Jurkat, Clone E6-1 (cell line): ENCODE measurements at regions not wholly inside any gene's neighbourhood (a gene's known extent, or its start where the extent isn't known, plus 50 kb on each side); places are given as distances from the start of the nearest gene placed in this dataset.

Source experiments
- DNase-seq: peaks from one replicate; pipeline ENCODE4 v3.0.0-alpha.2; 2011; ENCODE audit warnings: low read depth, low spot score
- H3K4me3 ChIP-seq: 2 replicates; pipeline ENCODE4 v1.5.1; 2011; ENCODE audit warnings: mild to moderate bottlenecking, low read length, control low read depth, moderate library complexity

- H3K4me3 ChIP-seq: no peak overlapping the region
- no peak for DNase-seq
Measured at GRCh38 chr7:91323626-91324158, 59.5 kb downstream of the FZD1 start.

GRCh38 chr7:91324663-91325062, 60.4 kb downstream of the FZD1 start:
- no peak for DNase-seq

GRCh38 chr7:91325726-91326125, 61.5 kb downstream of the FZD1 start:
- DNase-seq: no peak
- no peak overlapping the region for H3K4me3 ChIP-seq

More at GRCh38 chr7:91324663-91325062, 60.4 kb downstream of the FZD1 start:
- H3K4me3 ChIP-seq: no peak overlapping the region

- no peak for DNase-seq
- no peak overlapping the region for H3K4me3 ChIP-seq
Measured at GRCh38 chr7:91326516-91327199, 62.4 kb downstream of the FZD1 start.

GRCh38 chr7:91327346-91327745, 63.1 kb downstream of the FZD1 start:
- no peak for DNase-seq
- H3K4me3 ChIP-seq: no peak overlapping the region

- no peak overlapping the region for H3K4me3 ChIP-seq
- no peak for DNase-seq
Measured at GRCh38 chr7:91329571-91329970, 65.3 kb downstream of the FZD1 start.

GRCh38 chr7:91330191-91330808, 66.1 kb downstream of the FZD1 start:
- no peak for DNase-seq
- H3K4me3 ChIP-seq: no peak overlapping the region

GRCh38 chr7:91330866-91331265, 66.6 kb downstream of the FZD1 start:
- no peak overlapping the region for H3K4me3 ChIP-seq
- no peak for DNase-seq

- H3K4me3 ChIP-seq: no peak overlapping the region
- no peak for DNase-seq
Measured at GRCh38 chr7:91336106-91336505, 71.9 kb downstream of the FZD1 start.

GRCh38 chr7:91338226-91339020, 74.2 kb downstream of the FZD1 start:
- H3K4me3 ChIP-seq: no peak overlapping the region
- no peak for DNase-seq

- no peak overlapping the region for H3K4me3 ChIP-seq
- no peak for DNase-seq
Measured at GRCh38 chr7:91342346-91342745, 78.1 kb downstream of the FZD1 start.

- H3K4me3 ChIP-seq: no peak overlapping the region
- DNase-seq: no peak
Measured at GRCh38 chr7:91343420-91343960, 79.3 kb downstream of the FZD1 start.

GRCh38 chr7:91343996-91344629, 79.9 kb downstream of the FZD1 start:
- H3K4me3 ChIP-seq: no peak overlapping the region
- DNase-seq: no peak

- no peak for DNase-seq
- no peak overlapping the region for H3K4me3 ChIP-seq
Measured at GRCh38 chr7:91344911-91345310, 80.7 kb downstream of the FZD1 start.

- H3K4me3 ChIP-seq: no peak overlapping the region
- no peak for DNase-seq
Measured at GRCh38 chr7:91345449-91345848, 81.2 kb downstream of the FZD1 start.

GRCh38 chr7:91346426-91346825, 82.2 kb downstream of the FZD1 start:
- no peak overlapping the region for H3K4me3 ChIP-seq
- DNase-seq: no peak

GRCh38 chr7:91347290-91347689, 83.1 kb downstream of the FZD1 start:
- no peak for DNase-seq

GRCh38 chr7:91348711-91349110, 84.5 kb downstream of the FZD1 start:
- DNase-seq: no peak
- no peak overlapping the region for H3K4me3 ChIP-seq

More at GRCh38 chr7:91347290-91347689, 83.1 kb downstream of the FZD1 start:
- H3K4me3 ChIP-seq: no peak overlapping the region

- no peak for DNase-seq
- no peak overlapping the region for H3K4me3 ChIP-seq
Measured at GRCh38 chr7:91351374-91351773, 87.1 kb downstream of the FZD1 start.
